Lower leg skin (tissue), 4 donors: ENCODE measurements at regions not wholly inside any gene's neighbourhood (a gene's known extent, or its start where the extent isn't known, plus 50 kb on each side); places are given as distances from the start of the nearest gene placed in this dataset.

ENCODE experiments used
- DNase-seq, 2 donors: peaks; one replicate each; pipeline ENCODE4 v3.0.0-alpha.2; 2019; ENCODE audit warnings: low spot score in 2 of 2
- H3K4me3 ChIP-seq: fragments of 200-600 bp; sonication (generic); 2 replicates; pipeline ENCODE4 v1.5.1; 2017; ENCODE audit warnings: mild to moderate bottlenecking, low read depth; ENCODE audit not compliant: poor library complexity, severe bottlenecking
- POLR2A ChIP-seq, 2 donors: fragments of 450-650 bp; IDR thresholded peaks; one replicate each; pipeline ENCODE4 v1.6.1; 2016 to 2017; ENCODE audit warnings: antibody characterized with exemption in 2 of 2, mild to moderate bottlenecking in 1 of 2, moderate library complexity in 1 of 2
- WGBS, 2 donors: methylation state at CpG; one replicate each; pipeline ENCODE4 v1.1.5; 2018; 5-methylcytosine and 5-hydroxymethylcytosine counted together
- intact Hi-C: fragments of 100-400 bp; cut with DNase I; formaldehyde crosslinking; loops from one replicate; pipeline ENCODE4 v1.15.0; 2023; ENCODE audit warnings: low total_unique reads
- TF ChIP-seq, protein P1 (sequence below), 3 donors: fragments of 450-650 bp; IDR thresholded peaks; one replicate each; pipeline ENCODE4 v1.5.1; 2016; ENCODE audit warnings: antibody characterized with exemption in 3 of 3, mild to moderate bottlenecking in 3 of 3, moderate library complexity in 2 of 3

DNA sequence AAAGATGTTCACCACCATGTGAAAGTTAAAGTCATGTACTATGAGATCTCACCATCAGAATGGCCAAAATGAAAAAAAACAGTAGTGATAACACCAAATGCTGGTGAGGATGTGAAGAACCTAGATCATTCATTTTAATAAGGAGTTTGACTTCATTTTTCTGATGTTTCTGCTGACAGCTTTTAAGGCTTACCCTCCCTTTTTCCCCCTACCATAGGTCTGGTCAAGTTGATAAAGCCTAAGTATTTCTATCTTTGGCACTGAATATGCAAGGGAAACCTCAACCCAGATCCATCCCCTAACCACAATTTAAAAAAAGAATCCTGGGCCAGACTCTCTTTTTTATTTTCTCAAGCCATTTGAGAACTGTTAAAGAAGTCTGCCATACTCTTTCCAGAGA is 689.6 kb upstream of the FOXG1 start:
- intact Hi-C loops = no loop called here
- H3K4me3 ChIP-seq = no peak overlapping the region
- TF ChIP-seq, protein P1, sequence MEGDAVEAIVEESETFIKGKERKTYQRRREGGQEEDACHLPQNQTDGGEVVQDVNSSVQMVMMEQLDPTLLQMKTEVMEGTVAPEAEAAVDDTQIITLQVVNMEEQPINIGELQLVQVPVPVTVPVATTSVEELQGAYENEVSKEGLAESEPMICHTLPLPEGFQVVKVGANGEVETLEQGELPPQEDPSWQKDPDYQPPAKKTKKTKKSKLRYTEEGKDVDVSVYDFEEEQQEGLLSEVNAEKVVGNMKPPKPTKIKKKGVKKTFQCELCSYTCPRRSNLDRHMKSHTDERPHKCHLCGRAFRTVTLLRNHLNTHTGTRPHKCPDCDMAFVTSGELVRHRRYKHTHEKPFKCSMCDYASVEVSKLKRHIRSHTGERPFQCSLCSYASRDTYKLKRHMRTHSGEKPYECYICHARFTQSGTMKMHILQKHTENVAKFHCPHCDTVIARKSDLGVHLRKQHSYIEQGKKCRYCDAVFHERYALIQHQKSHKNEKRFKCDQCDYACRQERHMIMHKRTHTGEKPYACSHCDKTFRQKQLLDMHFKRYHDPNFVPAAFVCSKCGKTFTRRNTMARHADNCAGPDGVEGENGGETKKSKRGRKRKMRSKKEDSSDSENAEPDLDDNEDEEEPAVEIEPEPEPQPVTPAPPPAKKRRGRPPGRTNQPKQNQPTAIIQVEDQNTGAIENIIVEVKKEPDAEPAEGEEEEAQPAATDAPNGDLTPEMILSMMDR (IDR thresholded peaks at IDR 0.05) = no peak
- TF ChIP-seq POLR2A (IDR thresholded peaks at IDR 0.05) = no peak
- DNase-seq = no peak

DNA sequence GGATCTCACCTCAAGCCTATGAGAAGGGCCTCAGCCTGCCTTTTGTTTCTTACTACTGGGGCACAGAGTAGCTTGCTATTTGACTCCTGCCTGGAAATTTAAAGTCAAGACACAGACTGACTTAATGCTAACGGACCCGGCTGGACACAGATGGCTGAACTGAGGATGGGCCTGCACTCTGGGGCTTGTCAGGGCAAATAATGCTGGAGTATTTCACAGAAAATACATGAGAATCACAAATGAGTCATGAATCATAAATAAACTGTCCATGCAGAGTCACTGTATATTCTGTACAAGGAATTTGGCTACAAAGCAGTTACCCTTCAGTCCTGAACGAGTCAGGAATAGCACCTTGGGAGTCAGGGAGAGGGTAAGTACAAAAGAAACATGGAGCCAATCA is 683.2 kb upstream of the FOXG1 start:
- TF ChIP-seq, protein P1 (IDR thresholded peaks at IDR 0.05) = no peak
- TF ChIP-seq POLR2A (IDR thresholded peaks at IDR 0.05) = no peak
- intact Hi-C loops = no loop called here
- 49 to 64% methylated on average over 3 of the region's 3 CpGs for WGBS, 2 donors
- no peak overlapping the region for H3K4me3 ChIP-seq
- DNase-seq = no peak

DNA sequence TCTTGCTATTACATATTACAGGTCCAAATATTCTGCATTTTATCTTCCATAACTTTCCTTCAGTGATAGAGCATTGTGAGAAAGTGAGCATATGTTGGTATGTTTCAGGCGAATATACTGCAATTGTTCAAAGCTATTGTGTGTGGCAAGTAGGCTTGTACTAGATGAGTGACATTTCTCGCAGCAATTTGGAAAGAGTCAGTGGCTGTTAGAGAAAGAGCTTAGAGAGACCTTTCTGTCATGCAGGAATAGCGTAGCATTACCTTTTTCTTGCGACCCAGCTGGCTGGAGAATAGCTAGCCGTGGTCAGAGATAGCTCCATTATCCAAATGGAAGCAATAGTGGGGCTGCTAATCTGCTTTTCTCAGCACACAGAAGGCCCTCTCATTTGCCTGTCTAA is 678.5 kb upstream of the FOXG1 start:
- intact Hi-C loops = no loop called here
- no peak for DNase-seq
- WGBS, 2 donors = 83 to 93% methylated on average over 5 of the region's 5 CpGs
- H3K4me3 ChIP-seq = no peak overlapping the region
- TF ChIP-seq, protein P1 (IDR thresholded peaks at IDR 0.05) = no peak
- no peak for TF ChIP-seq POLR2A (IDR thresholded peaks at IDR 0.05)

- intact Hi-C loops = no loop called here
Measured at GRCh38 chr14:28097585-28097984, 669.0 kb upstream of the FOXG1 start.

GRCh38 chr14:28098856-28099255 is 667.7 kb upstream of the FOXG1 start:
- TF ChIP-seq, protein P1 (IDR thresholded peaks at IDR 0.05) = no peak
- TF ChIP-seq POLR2A (IDR thresholded peaks at IDR 0.05) = no peak
- 51 to 53% methylated on average over 1 of the region's 1 CpG for WGBS, 2 donors
- intact Hi-C loops = no loop called here
- H3K4me3 ChIP-seq = no peak overlapping the region
- DNase-seq = no peak

More at GRCh38 chr14:28097585-28097984, 669.0 kb upstream of the FOXG1 start:
- TF ChIP-seq, protein P1 (IDR thresholded peaks at IDR 0.05) = no peak
- TF ChIP-seq POLR2A (IDR thresholded peaks at IDR 0.05) = no peak
- no peak for DNase-seq
- H3K4me3 ChIP-seq = no peak overlapping the region

DNA sequence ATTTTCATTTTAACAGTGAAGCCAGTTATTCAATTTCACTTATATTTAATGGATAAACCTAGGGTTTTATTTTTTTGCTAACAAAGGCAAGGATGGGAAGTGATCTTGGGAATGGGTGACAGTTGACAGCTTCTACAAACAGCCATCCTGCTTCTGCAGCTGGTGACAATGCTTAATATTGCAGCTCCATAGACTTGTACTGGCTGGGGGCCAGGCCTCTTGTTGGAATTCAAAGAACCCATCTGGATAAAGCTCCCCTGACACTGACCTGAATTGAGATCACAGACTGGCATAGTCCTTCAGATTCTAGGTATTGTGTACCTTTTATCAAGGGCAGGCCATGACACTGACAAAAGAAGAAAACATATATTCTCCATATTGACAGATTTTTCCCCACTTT is 664.6 kb upstream of the FOXG1 start:
- no peak for DNase-seq
- no peak for TF ChIP-seq POLR2A (IDR thresholded peaks at IDR 0.05)
- TF ChIP-seq, protein P1 (IDR thresholded peaks at IDR 0.05) = no peak
- H3K4me3 ChIP-seq = no peak overlapping the region
- intact Hi-C loops = no loop called here
